Gastroesophageal sphincter (tissue), 4 donors: ENCODE measurements at regions not wholly inside any gene's neighbourhood (a gene's known extent, or its start where the extent isn't known, plus 50 kb on each side); places are given as distances from the start of the nearest gene placed in this dataset.

ENCODE experiments used
- ATAC-seq: fragments of 150-250 bp; one replicate; pipeline ENCODE4 v1.9.1; 2016; ENCODE audit warnings: mild to moderate bottlenecking, moderate library complexity
- H3K27ac ChIP-seq, 4 donors: fragments of 200-600 bp; sonication (generic) in 3 of 4; 1 replicate in 3 of 4; 2 replicates in 1 of 4; pipeline ENCODE4 v1.5.1; 2016 to 2019
- H3K27me3 ChIP-seq: fragments of 200-600 bp; sonication (generic); one replicate; pipeline ENCODE4 v1.5.1; 2019
- H3K36me3 ChIP-seq, 2 donors: fragments of 200-600 bp; sonication (generic); one replicate each; pipeline ENCODE4 v1.5.1; 2019; ENCODE audit warnings: control low read depth in 1 of 2
- H3K4me1 ChIP-seq, 3 donors: fragments of 200-600 bp; sonication (generic); 1 replicate in 2 of 3; 2 replicates in 1 of 3; pipeline ENCODE4 v1.5.1; 2016 to 2019; ENCODE audit warnings: control low read depth in 2 of 3
- H3K4me3 ChIP-seq, 2 donors: fragments of 200-600 bp; sonication (generic); one replicate each; pipeline ENCODE4 v1.5.1; 2019; ENCODE audit warnings: mild to moderate bottlenecking in 1 of 2, moderate library complexity in 1 of 2
- H3K9me3 ChIP-seq, 3 donors: fragments of 200-600 bp; sonication (generic); one replicate each; pipeline ENCODE4 v1.5.1; 2017 to 2019; ENCODE audit warnings: control low read depth in 2 of 3
- EP300 ChIP-seq: sonication (generic); formaldehyde crosslinking; IDR thresholded peaks from one replicate; pipeline ENCODE4 v1.6.1; 2017; ENCODE audit warnings: antibody characterized with exemption, mild to moderate bottlenecking
- POLR2A ChIP-seq, 2 donors: fragments of 450-650 bp; IDR thresholded peaks; one replicate each; pipeline ENCODE4 v1.6.1; 2017; ENCODE audit warnings: antibody characterized with exemption in 2 of 2, mild to moderate bottlenecking in 2 of 2, moderate library complexity in 1 of 2
- POLR2AphosphoS5 ChIP-seq: sonication (generic); formaldehyde crosslinking; IDR thresholded peaks from one replicate; pipeline ENCODE4 v1.6.1; 2017; ENCODE audit warnings: antibody characterized with exemption
- WGBS, 2 donors: methylation state at CpG; one replicate each; pipeline ENCODE4 v1.1.5; 2018; ENCODE audit warnings: low coverage in 1 of 2; 5-methylcytosine and 5-hydroxymethylcytosine counted together
- TF ChIP-seq, protein P1 (sequence below), 4 experiments: fragments of 200-600 bp in 2 of 4; fragments of 450-650 bp in 2 of 4; sonication (generic) in 1 of 4; IDR thresholded peaks; one replicate each; pipeline ENCODE4 v1.5.1; 2017 to 2019; ENCODE audit warnings: antibody characterized with exemption in 4 of 4, mild to moderate bottlenecking in 2 of 4, moderate library complexity in 2 of 4

DNA sequence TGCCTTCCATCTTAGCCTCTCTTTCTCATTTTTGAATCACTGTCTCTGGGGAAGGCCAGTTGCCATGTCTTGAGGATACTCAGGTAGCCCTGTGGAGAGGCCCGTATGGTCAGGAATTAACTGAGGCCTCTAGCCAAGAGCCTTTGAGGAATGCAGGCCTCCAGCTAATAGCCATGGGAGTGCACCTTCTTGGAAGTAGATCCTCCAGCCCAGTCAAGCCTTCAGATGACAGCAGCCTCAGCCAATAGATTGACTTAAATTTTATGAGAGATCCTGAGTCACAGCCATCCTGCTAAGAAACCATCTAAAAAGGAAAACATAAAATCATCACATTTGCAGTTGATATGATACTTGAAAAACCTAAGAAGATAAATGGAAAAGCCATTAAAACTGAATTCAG is 112.5 kb upstream of the BNIP2 start:
- Histone ChIP-seq H3K27me3 (peaks cover 17% of the 10 kb centered on the region), H3K27ac (no peak overlapping the region), H3K4me1 (no peaks in the 10 kb centered on the region), H3K9me3 (no peaks in the 10 kb centered on the region), H3K36me3 (no peaks in the 10 kb centered on the region), H3K4me3 (no peak overlapping the region)
- no peak for TF ChIP-seq POLR2A (IDR thresholded peaks at IDR 0.05)
- TF ChIP-seq EP300 = no peak
- TF ChIP-seq, protein P1, sequence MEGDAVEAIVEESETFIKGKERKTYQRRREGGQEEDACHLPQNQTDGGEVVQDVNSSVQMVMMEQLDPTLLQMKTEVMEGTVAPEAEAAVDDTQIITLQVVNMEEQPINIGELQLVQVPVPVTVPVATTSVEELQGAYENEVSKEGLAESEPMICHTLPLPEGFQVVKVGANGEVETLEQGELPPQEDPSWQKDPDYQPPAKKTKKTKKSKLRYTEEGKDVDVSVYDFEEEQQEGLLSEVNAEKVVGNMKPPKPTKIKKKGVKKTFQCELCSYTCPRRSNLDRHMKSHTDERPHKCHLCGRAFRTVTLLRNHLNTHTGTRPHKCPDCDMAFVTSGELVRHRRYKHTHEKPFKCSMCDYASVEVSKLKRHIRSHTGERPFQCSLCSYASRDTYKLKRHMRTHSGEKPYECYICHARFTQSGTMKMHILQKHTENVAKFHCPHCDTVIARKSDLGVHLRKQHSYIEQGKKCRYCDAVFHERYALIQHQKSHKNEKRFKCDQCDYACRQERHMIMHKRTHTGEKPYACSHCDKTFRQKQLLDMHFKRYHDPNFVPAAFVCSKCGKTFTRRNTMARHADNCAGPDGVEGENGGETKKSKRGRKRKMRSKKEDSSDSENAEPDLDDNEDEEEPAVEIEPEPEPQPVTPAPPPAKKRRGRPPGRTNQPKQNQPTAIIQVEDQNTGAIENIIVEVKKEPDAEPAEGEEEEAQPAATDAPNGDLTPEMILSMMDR (IDR thresholded peaks at IDR 0.05) = no peak
- TF ChIP-seq POLR2AphosphoS5 = no peak
- ATAC-seq = no peak
- WGBS, 2 donors = 71 to 83% methylated on average over 1 of the region's 1 CpG

DNA sequence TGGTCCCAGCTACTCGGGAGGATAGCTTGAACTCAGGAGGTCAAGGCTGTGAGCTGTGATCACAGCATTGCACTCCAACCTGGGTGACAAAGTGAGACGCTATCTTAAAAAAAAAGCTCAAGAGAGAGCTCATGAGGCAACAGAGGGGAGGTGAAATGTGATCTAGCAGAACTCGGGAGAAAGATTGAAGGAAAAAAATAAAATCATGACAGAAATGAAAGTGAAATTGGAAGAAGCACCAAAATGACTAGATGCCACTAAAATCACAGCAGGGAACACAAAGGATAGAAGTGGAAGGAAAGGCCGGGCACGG is 109.4 kb upstream of the BNIP2 start:
- no peak overlapping the region for H3K27ac ChIP-seq
- TF ChIP-seq EP300 = no peak
- no peak for TF ChIP-seq POLR2AphosphoS5
- no peak for TF ChIP-seq POLR2A (IDR thresholded peaks at IDR 0.05)
- TF ChIP-seq, protein P1 (IDR thresholded peaks at IDR 0.05) = no peak
- ATAC-seq = no peak
- H3K9me3 ChIP-seq = no peaks in the 10 kb centered on the region
- H3K4me3 ChIP-seq = no peak overlapping the region
- no peaks in the 10 kb centered on the region for H3K4me1 ChIP-seq
- WGBS, 2 donors = 49 to 60% methylated on average over 3 to 4 of the region's 5 CpGs
- H3K27me3 ChIP-seq = peaks cover 30% of the 10 kb centered on the region
- no peaks in the 10 kb centered on the region for H3K36me3 ChIP-seq

DNA sequence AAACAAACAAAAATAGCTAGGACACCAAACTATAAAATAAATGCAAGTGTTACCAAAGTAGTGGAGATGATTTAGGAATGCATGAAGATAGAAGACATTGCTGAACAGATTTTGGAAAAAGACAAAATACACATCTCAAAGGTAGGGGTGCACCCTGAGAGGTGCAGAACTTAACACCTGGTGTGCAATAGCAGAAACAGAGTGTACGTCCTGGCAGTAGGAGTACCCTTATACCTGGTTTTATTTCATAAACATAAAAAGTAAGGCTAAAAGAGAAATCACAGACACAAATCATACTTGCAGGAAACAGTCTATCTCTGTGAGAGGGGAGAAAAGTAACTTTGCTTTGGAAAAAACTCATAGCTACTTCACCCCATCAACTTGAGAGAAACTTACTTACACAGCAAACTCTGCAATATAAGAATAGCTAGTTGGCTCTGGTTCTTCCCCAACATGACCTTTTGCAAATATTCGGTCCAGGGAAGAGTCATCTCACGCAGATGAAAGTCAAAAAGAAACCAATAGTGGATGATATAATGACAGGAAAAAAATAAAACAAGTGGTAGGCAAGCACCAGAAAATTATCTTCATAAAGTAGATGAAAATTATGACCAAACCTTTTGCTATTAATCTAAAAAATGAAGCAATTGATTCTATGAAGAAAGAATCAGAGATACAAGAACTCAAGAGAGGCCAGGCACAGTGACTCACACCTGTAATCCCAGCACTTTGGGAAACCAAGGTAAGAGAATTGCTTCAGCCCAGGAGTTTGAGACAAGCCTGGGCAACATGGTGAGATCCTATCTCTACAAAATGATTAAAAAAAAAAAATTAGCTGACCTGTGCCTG is 108.9 kb upstream of the BNIP2 start:
- no peak overlapping the region for H3K27ac ChIP-seq
- no peaks in the 10 kb centered on the region for H3K36me3 ChIP-seq
- WGBS, 2 donors = 67 to 82% methylated on average over 3 of the region's 3 CpGs

DNA sequence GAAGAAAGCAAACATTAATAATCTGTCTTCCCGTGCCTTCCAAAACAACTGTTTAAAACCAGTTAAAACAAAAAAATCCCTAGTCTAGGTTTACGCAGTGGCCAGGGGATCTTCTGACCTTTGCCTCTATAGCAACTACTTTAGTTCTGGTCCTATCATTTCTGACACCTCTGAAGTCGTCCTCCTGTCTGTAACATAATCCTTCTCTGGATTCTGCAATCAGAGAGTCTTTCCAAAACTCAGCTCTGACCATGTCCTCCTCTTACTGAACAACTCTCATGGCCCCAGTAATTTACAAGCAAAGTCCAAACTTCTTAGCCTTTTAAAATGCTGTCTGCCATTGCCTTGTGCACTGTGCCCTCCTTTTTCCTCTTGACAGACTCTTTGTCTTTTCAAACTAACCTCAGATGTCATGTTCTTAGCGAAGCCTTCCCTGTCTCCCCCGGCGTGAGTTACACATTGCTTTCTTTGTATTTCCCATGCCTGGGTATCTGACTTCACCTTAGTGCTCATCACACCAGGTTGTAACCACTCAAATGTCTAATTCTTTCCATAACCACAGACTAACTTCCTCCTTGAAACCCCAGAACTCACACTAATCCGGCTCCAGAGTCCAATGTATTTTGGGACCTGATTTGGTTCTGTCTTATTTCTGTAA is 105.2 kb upstream of the BNIP2 start:
- H3K4me1 ChIP-seq = no peaks in the 10 kb centered on the region

More for the DNA sequence above, 108.9 kb upstream of the BNIP2 start:
- peaks cover 29% of the 10 kb centered on the region for H3K27me3 ChIP-seq
- H3K9me3 ChIP-seq = no peaks in the 10 kb centered on the region
- H3K4me1 ChIP-seq = no peaks in the 10 kb centered on the region
- H3K4me3 ChIP-seq = no peak overlapping the region
- TF ChIP-seq POLR2AphosphoS5 (no peak), POLR2A (IDR thresholded peaks at IDR 0.05) (no peak), EP300 (no peak)
- TF ChIP-seq, protein P1 (IDR thresholded peaks at IDR 0.05) = no peak
- ATAC-seq = no peak

More for the DNA sequence above, 105.2 kb upstream of the BNIP2 start:
- 13 to 30% methylated on average over 6 to 7 of the region's 7 CpGs for WGBS, 2 donors
- H3K36me3 ChIP-seq = no peaks in the 10 kb centered on the region
- no peaks in the 10 kb centered on the region for H3K9me3 ChIP-seq
- no peak for ATAC-seq
- H3K27me3 ChIP-seq = peaks cover 55% of the 10 kb centered on the region
- no peak for TF ChIP-seq EP300
- no peak for TF ChIP-seq POLR2AphosphoS5
- TF ChIP-seq POLR2A (IDR thresholded peaks at IDR 0.05) = no peak
- TF ChIP-seq, protein P1 (IDR thresholded peaks at IDR 0.05) = no peak
- H3K27ac ChIP-seq = no peak overlapping the region
- H3K4me3 ChIP-seq = no peak overlapping the region
